Right renal pelvis (tissue), 4 donors: ENCODE measurements at regions not wholly inside any gene's neighbourhood (a gene's known extent, or its start where the extent isn't known, plus 50 kb on each side); places are given as distances from the start of the nearest gene placed in this dataset.

ENCODE experiments used
- DNase-seq, 4 donors: peaks; one replicate each; pipeline ENCODE4 v3.0.0-alpha.2; 2013; ENCODE audit warnings: low read depth in 4 of 4, low spot score in 3 of 4, missing footprints in 1 of 4

DNA sequence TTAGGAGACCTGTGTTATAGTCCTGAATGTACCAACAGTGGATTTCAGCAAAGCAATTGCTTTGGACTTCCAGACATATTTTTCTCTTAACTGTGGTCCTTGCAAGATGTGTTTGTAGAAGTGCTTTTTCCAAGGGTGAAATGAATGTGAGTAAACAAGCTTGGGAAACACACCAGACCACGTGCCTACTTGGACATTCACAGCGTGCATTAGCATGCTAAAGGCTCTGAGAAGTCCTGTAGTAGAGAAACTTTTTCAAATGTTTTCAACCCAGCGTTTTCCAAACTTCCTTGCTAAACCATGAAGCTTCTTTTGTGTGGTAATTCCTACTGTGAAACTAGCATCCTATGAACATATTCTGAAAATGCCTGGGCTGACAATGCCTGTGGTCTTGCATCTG is 91.2 kb upstream of the DBX1 start:
- no peak for DNase-seq

DNA sequence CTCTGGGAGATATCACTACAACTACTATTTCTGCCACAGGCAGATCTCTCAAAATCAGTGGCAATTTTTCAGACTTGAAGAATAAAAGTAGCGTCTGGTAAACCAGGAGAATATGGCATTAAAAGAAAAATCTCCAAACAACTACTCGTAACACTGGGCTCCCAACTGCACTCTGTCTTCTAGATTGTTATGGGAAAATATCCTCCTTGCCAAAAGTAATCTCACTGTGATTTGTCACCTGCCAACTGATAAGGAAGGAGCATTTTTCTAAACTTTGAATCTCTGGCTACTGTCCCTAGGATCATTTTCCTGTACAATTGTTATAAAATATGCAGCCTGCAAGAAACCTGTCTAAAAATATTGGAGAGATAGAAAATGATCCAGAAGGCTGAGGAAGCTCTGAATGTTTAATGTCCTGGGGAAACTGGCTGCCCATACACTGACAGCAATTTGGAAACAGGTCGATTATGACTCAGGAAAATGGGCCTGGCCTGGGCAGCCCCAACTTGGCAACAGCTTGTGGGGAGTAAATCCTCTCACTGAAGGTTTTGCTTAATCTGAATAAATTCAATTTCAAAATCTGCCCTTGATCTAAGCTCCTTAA is 90.5 kb upstream of the DBX1 start:
- DNase-seq: no peak

- DNase-seq: no peak
Observed at GRCh38 chr11:20249796-20250195, 89.5 kb upstream of the DBX1 start.

DNA sequence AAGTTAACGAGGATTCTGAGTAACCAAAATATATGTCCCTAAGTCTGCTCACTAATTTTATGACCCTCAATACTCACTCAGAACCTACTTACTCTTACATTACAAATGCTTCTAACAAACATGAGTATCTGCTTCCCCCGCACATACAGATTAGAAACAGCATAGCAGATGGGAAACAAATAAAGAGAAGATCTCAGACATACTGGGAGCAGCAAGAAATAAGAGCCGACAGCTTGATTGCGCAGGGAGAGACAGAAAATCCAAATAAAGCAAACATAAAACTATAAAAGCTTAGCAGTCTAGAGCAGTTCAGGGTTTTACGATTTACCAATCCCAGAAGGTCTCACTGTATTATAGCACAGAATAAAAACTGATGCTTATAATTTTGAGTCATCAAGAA is 89.1 kb upstream of the DBX1 start:
- DNase-seq: no peak

- no peak for DNase-seq
Observed at GRCh38 chr11:20248871-20249270, 88.6 kb upstream of the DBX1 start.

DNA sequence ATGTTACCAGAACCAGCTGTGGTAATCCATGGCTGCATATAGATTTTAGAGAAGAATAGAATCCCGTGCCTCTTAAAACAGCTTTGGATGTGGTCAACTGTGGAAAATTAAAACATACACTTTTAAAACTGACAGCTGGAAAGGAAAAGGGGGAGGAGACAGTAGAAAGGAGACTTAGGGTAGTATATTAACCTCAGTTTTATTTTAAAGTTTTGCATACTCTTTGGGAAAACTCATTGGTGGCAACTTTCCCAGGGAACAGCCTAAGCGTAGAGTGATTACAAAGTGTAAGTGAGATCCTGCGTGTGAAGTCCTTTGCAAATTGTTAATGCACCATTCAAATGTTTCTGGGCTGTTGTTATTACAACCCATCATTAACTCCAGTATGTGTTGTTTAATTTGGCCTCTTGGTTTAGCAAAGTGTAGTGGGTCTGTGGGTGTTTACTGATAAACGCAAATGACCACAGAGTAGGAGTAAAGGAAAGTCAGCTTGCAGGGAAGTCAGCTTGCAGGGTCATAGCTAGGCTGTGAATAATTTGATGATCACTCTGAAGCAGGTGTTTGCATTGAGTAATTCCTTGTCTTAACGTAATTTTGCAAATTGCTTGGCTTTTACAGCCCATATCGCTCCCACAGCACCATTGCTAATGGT is 88.0 kb upstream of the DBX1 start:
- no peak for DNase-seq

DNA sequence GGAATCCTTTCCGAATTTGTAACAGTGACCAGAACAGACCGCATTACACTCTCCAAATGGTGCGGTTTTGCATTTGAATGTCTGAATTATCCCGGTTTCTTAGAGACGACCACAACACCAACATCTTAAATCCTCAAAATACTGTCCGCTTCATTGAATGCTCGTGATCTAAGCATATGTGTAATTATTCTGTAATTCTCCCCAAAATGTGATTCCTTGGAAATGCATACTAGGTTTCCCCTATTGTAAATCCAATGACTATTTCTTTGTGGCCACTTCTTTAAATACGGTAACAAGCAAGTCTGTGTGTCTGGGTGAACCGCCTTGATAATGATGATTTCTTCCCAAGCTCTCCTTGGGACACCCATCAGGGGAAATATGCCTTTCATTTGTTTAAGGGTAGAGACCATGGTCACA is 87.3 kb upstream of the DBX1 start:
- DNase-seq: no peak

GRCh38 chr11:20243974-20244373 is 83.7 kb upstream of the DBX1 start:
- no peak for DNase-seq

DNA sequence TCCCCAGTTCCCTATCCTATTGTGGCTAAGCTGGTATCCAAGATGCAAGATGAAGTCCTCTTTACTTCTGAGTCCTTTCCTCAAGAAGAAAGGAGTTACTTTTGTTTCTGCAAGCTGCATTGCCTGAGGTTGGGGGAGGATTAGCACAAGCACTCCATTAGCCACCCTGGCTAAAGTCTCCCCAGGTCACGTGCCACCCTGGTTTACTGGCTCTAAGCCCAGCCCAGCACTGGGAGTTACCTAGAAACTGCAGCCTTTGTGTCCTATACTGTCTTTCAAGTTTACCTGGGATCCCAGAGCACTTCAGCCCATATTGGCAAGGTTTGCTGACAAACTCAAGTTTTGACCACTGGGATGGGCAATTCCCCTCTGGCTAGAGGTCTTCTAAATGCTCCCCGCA is 78.4 kb upstream of the DBX1 start:
- no peak for DNase-seq

- DNase-seq: no peak
Observed at GRCh38 chr11:20235164-20235563, 74.9 kb upstream of the DBX1 start.

- DNase-seq: no peak
Observed at GRCh38 chr11:20227631-20228030, 67.4 kb upstream of the DBX1 start.

DNA sequence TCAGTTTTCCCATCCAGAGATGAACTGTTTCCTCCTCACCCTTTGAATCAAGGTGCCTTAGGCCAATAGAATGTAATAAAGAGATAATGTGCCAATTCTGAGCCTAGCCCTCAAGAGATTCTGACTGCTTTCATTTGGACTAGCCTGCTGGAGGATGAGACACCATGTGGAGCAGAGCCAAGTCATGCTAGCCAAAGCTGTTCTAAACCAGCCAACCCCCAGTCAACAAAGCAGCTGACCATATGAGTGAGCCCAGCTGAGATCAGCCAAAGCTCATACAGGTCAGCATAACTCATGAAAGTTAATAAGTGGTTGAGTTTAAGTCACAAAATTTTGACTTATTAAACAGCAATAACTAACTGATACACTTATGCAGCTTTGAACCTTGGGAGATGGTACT is 66.7 kb upstream of the DBX1 start:
- DNase-seq: no peak

- no peak for DNase-seq
Observed at GRCh38 chr11:20221566-20221965, 61.3 kb upstream of the DBX1 start.

GRCh38 chr11:20213790-20214189 is 53.5 kb upstream of the DBX1 start:
- no peak for DNase-seq

DNA sequence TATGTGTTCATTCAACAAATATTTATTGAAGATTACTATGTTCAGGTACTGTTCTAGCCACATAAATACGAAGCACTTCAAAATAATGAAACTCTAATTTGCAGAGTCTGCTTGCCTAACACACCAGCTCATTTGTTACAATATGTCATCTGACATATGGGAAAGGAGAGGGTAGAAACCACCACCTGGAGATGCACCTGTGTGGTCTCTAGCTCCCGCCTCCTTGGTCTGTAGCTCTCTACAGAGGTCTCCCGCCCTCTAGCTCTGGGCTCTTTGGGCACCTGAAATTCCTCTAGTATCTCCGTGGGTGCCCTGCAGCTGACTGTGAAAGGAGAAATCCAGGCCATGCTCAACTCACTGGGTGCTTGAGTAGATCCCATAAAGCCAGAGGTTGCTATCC is 51.4 kb upstream of the DBX1 start:
- no peak for DNase-seq
